K562 (cell line): ENCODE measurements at regions not wholly inside any gene's neighbourhood (a gene's known extent, or its start where the extent isn't known, plus 50 kb on each side); places are given as distances from the start of the nearest gene placed in this dataset.

ENCODE experiments used
- ATAC-seq: fragments of 200-7000 bp; cut with Tn5 transposase; 3 replicates; pipeline ENCODE4 v1.9.1; 2020; ENCODE audit warnings: moderate library complexity
- BruUV-seq: library from RNA; stranded (reverse); fragments of 400-500 nt; replicated peaks from 2 replicates; lab custom pipeline; 2021; lab: Mats Ljungman, UMichigan
- CTCF ChIA-PET: fragments of 300-600 bp; formaldehyde crosslinking; extraction: SDS; loops from one replicate; lab custom pipeline; 2021; ENCODE audit warnings: low intra/inter-chr PET ratio; lab: Yijun Ruan, JAX
- POLR2A ChIA-PET: fragments of 300-600, 350-650 bp; sonication (Branson Sonifier 250); formaldehyde crosslinking; extraction: SDS; loops from one replicate; lab custom pipeline; 2021; ENCODE audit warnings: antibody characterized with exemption, inconsistent platforms; lab: Yijun Ruan, JAX
- DNase-seq, 4 experiments: peaks; one replicate each; pipeline versions ENCODE4 v3.0.0 to v3.0.0-alpha.2; 2011 to 2018; ENCODE audit warnings: low spot score in 3 of 4, mixed read lengths in 3 of 4; ENCODE audit errors: extremely low read depth in 1 of 4
- FAIRE-seq: peaks from 2 replicates; lab custom pipeline; 2011; peaks lifted over from hg19 to GRCh38; lab: Jason Lieb, UNC
- H2AFZ ChIP-seq: 2 replicates; pipeline ENCODE4 v1.6.0; 2011; ENCODE audit warnings: low read depth, low read length, control low read depth, inconsistent platforms
- H3K27ac ChIP-seq: fragments of 200-600 bp; 3 replicates; pipeline ENCODE4 v1.8.0; 2011; ENCODE audit warnings: low read depth, mild to moderate bottlenecking, control low read depth, inconsistent platforms, low read length, moderate library complexity, mixed read lengths; ENCODE audit errors: extremely low read depth
- H3K27me3 ChIP-seq, 2 experiments: fragments of 300-600 bp in 1 of 2; 2 replicates in 1 of 2; 3 replicates in 1 of 2; pipeline versions ENCODE4 v1.6.0 to v1.8.0; 2011; ENCODE audit warnings: inconsistent platforms in 2 of 2, low read length in 2 of 2, mild to moderate bottlenecking in 1 of 2, mixed read lengths in 1 of 2, moderate library complexity in 1 of 2; ENCODE audit not compliant: control insufficient read depth in 2 of 2, insufficient read depth in 2 of 2
- H3K36me3 ChIP-seq: fragments of 300-600 bp; 3 replicates; pipeline ENCODE4 v1.8.0; 2011; ENCODE audit warnings: mild to moderate bottlenecking, low read length, inconsistent platforms; ENCODE audit not compliant: control insufficient read depth, insufficient read depth
- H3K4me1 ChIP-seq, 2 experiments: fragments of 200-600 bp in 1 of 2; replicated peaks in 1 of 2; 2 replicates in 1 of 2; 3 replicates in 1 of 2; pipeline versions ENCODE4 v1.5.1 to v1.8.0; 2011; ENCODE audit warnings: inconsistent platforms in 2 of 2, low read length in 2 of 2, mild to moderate bottlenecking in 1 of 2, mixed read lengths in 1 of 2, moderate library complexity in 1 of 2; ENCODE audit not compliant: control insufficient read depth in 2 of 2, insufficient read depth in 2 of 2
- H3K4me2 ChIP-seq: 2 replicates; pipeline ENCODE4 v1.6.1; 2011; ENCODE audit warnings: low read length, control low read depth, inconsistent platforms, mixed read lengths; ENCODE audit not compliant: insufficient read depth
- H3K4me3 ChIP-seq: fragments of 200-600 bp; sonication (generic), shearing (Covaris generic); 2 replicates; pipeline ENCODE4 v1.5.1; 2016; ENCODE audit warnings: control low read depth, inconsistent platforms
- H3K79me2 ChIP-seq: fragments of 200-600 bp; 3 replicates; pipeline ENCODE4 v1.8.0; 2011; ENCODE audit warnings: low read length, inconsistent platforms; ENCODE audit not compliant: control insufficient read depth, insufficient read depth
- H3K9ac ChIP-seq, 2 experiments: 2 replicates each; pipeline versions ENCODE4 v1.6.0 to v1.6.1; 2011; ENCODE audit warnings: low read depth in 2 of 2, low read length in 2 of 2, control low read depth in 1 of 2, inconsistent platforms in 1 of 2, mild to moderate bottlenecking in 1 of 2, mixed read lengths in 1 of 2; ENCODE audit not compliant: insufficient read depth in 1 of 2
- H3K9me1 ChIP-seq: one replicate; pipeline ENCODE4 v1.6.0; 2011; ENCODE audit warnings: inconsistent platforms, mild to moderate bottlenecking, low read length, moderate library complexity; ENCODE audit not compliant: control insufficient read depth, insufficient read depth
- H3K9me3 ChIP-seq: replicated peaks from 2 replicates; pipeline ENCODE4 v1.5.1; 2011; ENCODE audit warnings: low read depth, low read length, inconsistent platforms; ENCODE audit not compliant: control insufficient read depth, insufficient read depth
- H4K20me1 ChIP-seq: replicated peaks from 2 replicates; pipeline ENCODE4 v1.6.1; 2011; ENCODE audit warnings: low read length, inconsistent platforms, mixed read lengths; ENCODE audit not compliant: control insufficient read depth, insufficient read depth
- C11orf30 ChIP-seq: fragments of 450-650 bp; IDR thresholded peaks from 2 replicates; pipeline ENCODE4 v1.6.1; 2016; ENCODE audit warnings: low read depth, mild to moderate bottlenecking
- CBX1 ChIP-seq: sonication (generic); IDR thresholded peaks from 2 replicates; pipeline ENCODE4 v1.6.1; 2016; ENCODE audit warnings: antibody characterized with exemption, low read depth, mild to moderate bottlenecking
- CBX5 ChIP-seq: IDR thresholded peaks from 2 replicates; pipeline ENCODE4 v1.6.1; 2014; ENCODE audit warnings: low read depth, borderline replicate concordance
- CHD2 ChIP-seq: IDR thresholded peaks from 2 replicates; pipeline ENCODE4 v1.6.1; 2011; ENCODE audit warnings: low read depth, low read length
- HDGF ChIP-seq: fragments of 450-650 bp; IDR thresholded peaks from 2 replicates; pipeline ENCODE4 v1.6.1; 2016
- HNRNPUL1 ChIP-seq: fragments of 200-400 bp; formaldehyde crosslinking; IDR thresholded peaks from 2 replicates; pipeline ENCODE4 v1.6.1; 2017; ENCODE audit warnings: low read length
- MAFG ChIP-seq: fragments of 450-650 bp; conservative IDR thresholded peaks from 2 replicates; pipeline ENCODE4 v1.6.1; 2016; ENCODE audit warnings: missing genetic modification characterization, missing compliant biosample characterization
- POLR2B ChIP-seq: fragments of 450-650 bp; IDR thresholded peaks from 2 replicates; pipeline ENCODE4 v1.6.1; 2018; ENCODE audit warnings: low read depth; ENCODE audit not compliant: partially characterized antibody
- ZNF316 ChIP-seq: fragments of 450-650 bp; IDR thresholded peaks from 2 replicates; pipeline ENCODE4 v1.6.1; 2016
- WGBS: fragments of 100-300 bp; shearing (Covaris generic); methylation state at CpG from one replicate; pipeline ENCODE4 v1.1.6; 2016; ENCODE audit warnings: low coverage, mixed read lengths; ENCODE audit not compliant: insufficient coverage; ENCODE audit errors: missing lambda C conversion rate; 5-methylcytosine and 5-hydroxymethylcytosine counted together
- in situ Hi-C: fragments of 300-500 bp; cut with MboI; formaldehyde crosslinking; loops from 4 replicates; pipeline ENCODE4 v1.15.0; 2018; ENCODE audit warnings: inconsistent platforms, mixed read lengths
- intact Hi-C: fragments of 100-400 bp; cut with micrococcal nuclease; formaldehyde crosslinking; loops from 2 replicates; pipeline ENCODE4 v1.14.2; 2022

DNA sequence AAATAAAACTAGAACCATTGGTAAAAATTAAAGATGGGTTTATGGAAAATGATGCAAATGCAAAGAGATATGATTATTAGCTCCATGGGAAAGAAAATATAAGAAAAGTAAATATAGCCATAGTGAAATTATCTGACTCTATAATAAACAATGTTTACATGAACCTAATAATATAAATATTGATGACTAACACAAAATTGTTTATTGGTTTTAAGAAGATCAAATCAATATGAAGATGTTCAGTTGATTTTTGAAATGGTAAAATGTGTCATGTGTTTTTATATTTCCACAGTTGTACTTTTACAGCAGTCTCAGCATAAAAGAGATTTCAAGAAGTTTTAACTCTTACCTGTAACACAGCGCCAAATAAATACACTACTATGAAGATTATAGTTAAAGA is 114.0 kb downstream of the SLC41A2 start:
- CTCF ChIA-PET, result no interaction called here
- WGBS, result 5% methylated on average over 1 of the region's 1 CpG
- Histone ChIP-seq H3K4me2 (no peak overlapping the region), H3K4me3 (no peak overlapping the region), H3K9ac (no peak overlapping the region), H3K27ac (no peak overlapping the region), H3K9me1 (no peaks in the 10 kb centered on the region), H2AFZ (no peak overlapping the region), H3K36me3 (no peaks in the 10 kb centered on the region), H3K4me1 (no peaks in the 10 kb centered on the region), H3K27me3 (peaks cover 0 to 4% of the 10 kb centered on the region in 2 experiments; a peak in 1 of 5 replicates), H3K79me2 (no peaks in the 10 kb centered on the region), H3K9me3 (no peaks in the 10 kb centered on the region), H4K20me1 (no peaks in the 10 kb centered on the region)
- no TSS peak for BruUV-seq
- no peak for FAIRE-seq
- DNase-seq, result no peak
- intact Hi-C loops (no loop called here), in situ Hi-C loops (no loop called here)
- TF ChIP-seq C11orf30 (peak; percentile 46; the same call in 1 of the 2 replicates), HDGF (no peak), ZNF316 (peak; percentile 83), MAFG (peak; percentile 33; the same call in 1 of the 2 replicates)
- ATAC-seq, result no peak
- POLR2A ChIA-PET, result no interaction called here

DNA sequence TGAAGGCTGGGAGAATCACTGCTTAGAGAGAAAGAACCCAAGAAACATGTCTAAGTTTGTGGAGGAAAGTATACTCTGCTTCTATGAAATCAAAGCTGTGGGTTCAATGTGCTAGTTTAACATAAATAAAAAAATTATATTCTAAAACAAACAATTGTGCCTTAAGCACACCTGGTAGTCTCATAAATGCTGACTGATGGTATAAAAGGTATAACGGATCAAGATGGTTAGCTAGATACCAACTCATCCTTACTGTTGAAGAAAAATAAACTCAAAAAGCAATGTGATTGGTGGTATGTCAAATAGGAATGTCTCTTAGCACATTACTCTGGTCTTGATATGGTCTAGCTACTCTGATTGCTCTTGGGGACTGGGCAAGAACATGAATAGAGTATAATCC is 117.8 kb downstream of the SLC41A2 start:
- FAIRE-seq, result no peak
- intact Hi-C loops (no loop called here), in situ Hi-C loops (no loop called here)
- Histone ChIP-seq H3K4me3 (no peak overlapping the region), H3K4me2 (no peak overlapping the region), H3K27ac (no peak overlapping the region), H3K9ac (no peak overlapping the region), H3K79me2 (no peaks in the 10 kb centered on the region), H3K9me1 (no peaks in the 10 kb centered on the region), H2AFZ (no peak overlapping the region), H3K9me3 (no peaks in the 10 kb centered on the region), H4K20me1 (no peaks in the 10 kb centered on the region), H3K27me3 (0 out of 5 replicates have a peak, but pooled peaks cover 0 to 4% of the 10 kb centered on the region in 2 experiments), H3K4me1 (no peaks in the 10 kb centered on the region), H3K36me3 (no peaks in the 10 kb centered on the region)
- BruUV-seq, result no TSS peak
- ATAC-seq, result no peak
- POLR2A ChIA-PET, result no interaction called here
- DNase-seq, result no peak
- WGBS, result 0% methylated on average over 1 of the region's 1 CpG
- TF ChIP-seq POLR2B (no peak), CHD2 (no peak), CBX1 (no peak), CBX5 (no peak), HNRNPUL1 (no peak), ZNF316 (peak; percentile 42; the same call in 1 of the 2 replicates)
- CTCF ChIA-PET, result no interaction called here
